B cell (primary cell): ENCODE measurements at regions not wholly inside any gene's neighbourhood (a gene's known extent, or its start where the extent isn't known, plus 50 kb on each side); places are given as distances from the start of the nearest gene placed in this dataset.

Experiments used
- EZH2 ChIP-seq: IDR thresholded peaks from 2 replicates; pipeline ENCODE4 v1.6.1; 2012; ENCODE audit warnings: borderline replicate concordance, low read depth, mild to moderate bottlenecking, moderate library complexity, low read length; ENCODE audit not compliant: insufficient read depth, poor library complexity, severe bottlenecking
- TF ChIP-seq, protein P1 (sequence below): fragments of 200-600 bp; IDR thresholded peaks from one replicate; pipeline ENCODE4 v1.8.0; 2022; ENCODE audit warnings: antibody characterized with exemption, mild to moderate bottlenecking

DNA sequence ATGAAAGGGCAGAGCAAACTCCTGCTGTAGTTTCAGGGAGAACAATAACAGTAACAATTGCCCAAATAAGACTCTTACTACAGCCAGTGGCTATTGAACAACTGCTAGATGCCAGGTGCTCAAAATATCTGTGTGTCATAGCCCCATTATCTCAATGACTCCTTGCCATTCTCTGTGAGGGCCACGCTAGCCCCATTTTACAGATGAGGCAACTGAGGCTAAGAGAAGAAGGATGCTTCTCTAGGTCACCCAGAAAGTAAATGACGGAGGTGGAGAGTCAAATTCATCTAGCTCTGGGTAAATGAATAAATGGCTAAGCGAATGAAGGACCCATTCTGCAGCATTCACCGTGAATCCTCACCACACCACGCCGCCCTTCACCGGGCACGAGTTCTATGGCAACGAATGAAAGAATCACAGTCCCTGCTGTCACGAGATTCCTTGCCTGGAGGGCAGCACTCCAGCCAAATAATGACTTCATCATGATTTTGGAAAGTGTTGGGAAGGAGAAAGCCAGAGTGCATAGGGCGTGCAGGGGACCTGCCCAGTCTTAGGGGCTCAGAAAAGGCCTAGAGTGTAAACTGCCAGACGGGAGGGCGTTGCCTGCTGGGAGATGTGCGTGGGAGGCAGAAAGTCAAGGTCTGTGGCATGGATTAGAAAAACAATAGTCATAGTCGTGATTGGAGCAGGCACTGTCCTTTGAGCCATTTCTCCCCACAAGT, 147.2 kb downstream of the C9orf50 start:
- TF ChIP-seq, protein P1, sequence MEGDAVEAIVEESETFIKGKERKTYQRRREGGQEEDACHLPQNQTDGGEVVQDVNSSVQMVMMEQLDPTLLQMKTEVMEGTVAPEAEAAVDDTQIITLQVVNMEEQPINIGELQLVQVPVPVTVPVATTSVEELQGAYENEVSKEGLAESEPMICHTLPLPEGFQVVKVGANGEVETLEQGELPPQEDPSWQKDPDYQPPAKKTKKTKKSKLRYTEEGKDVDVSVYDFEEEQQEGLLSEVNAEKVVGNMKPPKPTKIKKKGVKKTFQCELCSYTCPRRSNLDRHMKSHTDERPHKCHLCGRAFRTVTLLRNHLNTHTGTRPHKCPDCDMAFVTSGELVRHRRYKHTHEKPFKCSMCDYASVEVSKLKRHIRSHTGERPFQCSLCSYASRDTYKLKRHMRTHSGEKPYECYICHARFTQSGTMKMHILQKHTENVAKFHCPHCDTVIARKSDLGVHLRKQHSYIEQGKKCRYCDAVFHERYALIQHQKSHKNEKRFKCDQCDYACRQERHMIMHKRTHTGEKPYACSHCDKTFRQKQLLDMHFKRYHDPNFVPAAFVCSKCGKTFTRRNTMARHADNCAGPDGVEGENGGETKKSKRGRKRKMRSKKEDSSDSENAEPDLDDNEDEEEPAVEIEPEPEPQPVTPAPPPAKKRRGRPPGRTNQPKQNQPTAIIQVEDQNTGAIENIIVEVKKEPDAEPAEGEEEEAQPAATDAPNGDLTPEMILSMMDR = no peak
- TF ChIP-seq EZH2 = no peak
